Adrenal gland (tissue), 9 donors: ENCODE measurements at regions not wholly inside any gene's neighbourhood (a gene's known extent, or its start where the extent isn't known, plus 50 kb on each side); places are given as distances from the start of the nearest gene placed in this dataset.

Experiments used
- DNase-seq, 7 donors: peaks; one replicate each; pipeline ENCODE4 v3.0.0-alpha.2; 2019 to 2020
- H3K27ac ChIP-seq, 5 donors: fragments of 200-600 bp; sonication (generic) in 4 of 5; 1 replicate in 3 of 5; 2 replicates in 2 of 5; pipeline versions ENCODE4 v1.5.1 to v1.8.0; 2016 to 2020; ENCODE audit warnings: mild to moderate bottlenecking in 1 of 5
- H3K27me3 ChIP-seq: fragments of 200-600 bp; 2 replicates; pipeline ENCODE4 v1.8.0; 2021
- H3K36me3 ChIP-seq, 2 donors: fragments of 200-600 bp; replicated peaks in 1 of 2; 1 replicate in 1 of 2; 2 replicates in 1 of 2; pipeline versions ENCODE4 v1.5.1 to v1.8.0; 2018 to 2022
- H3K4me1 ChIP-seq, 2 donors: fragments of 200-600 bp; replicated peaks in 1 of 2; 1 replicate in 1 of 2; 2 replicates in 1 of 2; pipeline versions ENCODE4 v1.5.1 to v1.8.0; 2018 to 2021
- H3K4me3 ChIP-seq, 4 donors: fragments of 200-600 bp; sonication (generic) in 3 of 4; one replicate each; pipeline ENCODE4 v1.5.1; 2016 to 2018
- H3K9me3 ChIP-seq, 3 donors: fragments of 200-600 bp; sonication (generic) in 1 of 3; replicated peaks in 1 of 3; 1 replicate in 2 of 3; 2 replicates in 1 of 3; pipeline versions ENCODE4 v1.5.1 to v1.8.0; 2016 to 2021
- CTCF ChIP-seq, 6 experiments: fragments of 450-650 bp in 4 of 6; fragments of 200-600 bp in 2 of 6; sonication (generic) in 1 of 6; IDR thresholded peaks; 1 replicate in 5 of 6; 2 replicates in 1 of 6; pipeline versions ENCODE4 v1.5.1 to v1.8.0; 2016 to 2021; ENCODE audit warnings: antibody characterized with exemption in 6 of 6, mild to moderate bottlenecking in 2 of 6, moderate library complexity in 1 of 6
- POLR2A ChIP-seq, 2 donors: fragments of 450-650 bp; IDR thresholded peaks; one replicate each; pipeline ENCODE4 v1.6.1; 2017; ENCODE audit warnings: antibody characterized with exemption in 2 of 2, mild to moderate bottlenecking in 2 of 2, moderate library complexity in 1 of 2
- WGBS, 4 donors: extraction: QIAGEN DNeasy Blood & Tissue Kit in 2 of 4; methylation state at CpG; one replicate each; pipeline versions ENCODE4 v1.1.5 to v1.1.7; 2013 to 2017; 5-methylcytosine and 5-hydroxymethylcytosine counted together
- intact Hi-C, 2 donors: fragments of 100-400 bp; cut with DNase I; formaldehyde crosslinking; loops; one replicate each; pipeline versions ENCODE4 v1.14.1 to v1.15.0; 2022 to 2023
- donor health status: healthy with polysubstance abuse.
- donor health status: Bipolar disorder and iron deficiency.
- donor health status: DM: yes; HTN: yes; CAD: no.
- donor health status: DM: no; HTN: no; CAD: no.
- donor health status: DM: no; HTN: no; CAD: no.

GRCh38 chr13:60227158-60227557, 63.4 kb upstream of the DIAPH3 start:
- Histone ChIP-seq H3K27ac (no peak overlapping the region), H3K9me3 (no peaks in the 10 kb centered on the region), H3K4me3 (no peak overlapping the region), H3K27me3 (no peaks in the 10 kb centered on the region), H3K4me1 (no peaks in the 10 kb centered on the region), H3K36me3 (no peaks in the 10 kb centered on the region)
- TF ChIP-seq CTCF (IDR thresholded peaks at IDR 0.05) (no peak), POLR2A (IDR thresholded peaks at IDR 0.05) (no peak)
- DNase-seq: no peak
- intact Hi-C loops: no loop called here

- Histone ChIP-seq H3K27me3 (peaks cover 4% of the 10 kb centered on the region), H3K36me3 (no peaks in the 10 kb centered on the region)
- 83 to 92% (median 87%) methylated on average over 1 of the region's 1 CpG for WGBS, 4 donors
These were observed 66.1 kb upstream of the DIAPH3 start for GRCh38 chr13:60229708-60230272.

DNA sequence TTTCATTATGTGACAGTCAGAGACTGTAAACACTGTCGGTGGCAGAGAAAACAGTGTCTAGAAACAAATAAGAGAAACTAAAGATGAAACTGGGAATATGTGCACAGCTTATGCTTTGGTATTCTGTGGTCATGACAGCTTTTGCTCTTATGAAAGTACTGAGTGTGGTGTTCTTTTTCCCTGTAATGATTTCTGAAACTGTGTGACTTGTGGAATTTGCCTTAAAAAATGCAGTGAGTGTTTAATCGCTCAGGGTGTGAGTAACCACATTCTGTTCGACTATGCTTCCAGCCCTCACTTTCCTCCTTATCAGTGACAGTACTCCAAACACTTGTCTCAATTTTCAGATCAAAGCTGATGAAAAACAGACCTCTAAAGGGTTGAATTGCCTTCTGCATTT, 66.9 kb upstream of the DIAPH3 start:
- intact Hi-C loops: no loop called here
- peaks cover 4% of the 10 kb centered on the region for H3K27me3 ChIP-seq
- no peaks in the 10 kb centered on the region for H3K36me3 ChIP-seq
- H3K4me3 ChIP-seq: no peak overlapping the region
- H3K4me1 ChIP-seq: no peaks in the 10 kb centered on the region
- TF ChIP-seq CTCF (IDR thresholded peaks at IDR 0.05): no peak
- TF ChIP-seq POLR2A (IDR thresholded peaks at IDR 0.05): no peak
- H3K9me3 ChIP-seq: no peaks in the 10 kb centered on the region
- no peak overlapping the region for H3K27ac ChIP-seq
- no peak for DNase-seq
- WGBS, 4 donors: 32 to 47% (median 42%) methylated on average over 3 of the region's 3 CpGs

More at GRCh38 chr13:60229708-60230272, 66.1 kb upstream of the DIAPH3 start:
- H3K4me1 ChIP-seq: no peaks in the 10 kb centered on the region
- no peak overlapping the region for H3K4me3 ChIP-seq
- intact Hi-C loops: no loop called here
- H3K27ac ChIP-seq: no peak overlapping the region
- no peak for TF ChIP-seq POLR2A (IDR thresholded peaks at IDR 0.05)
- no peak for TF ChIP-seq CTCF (IDR thresholded peaks at IDR 0.05)
- no peak for DNase-seq
- no peaks in the 10 kb centered on the region for H3K9me3 ChIP-seq

DNA sequence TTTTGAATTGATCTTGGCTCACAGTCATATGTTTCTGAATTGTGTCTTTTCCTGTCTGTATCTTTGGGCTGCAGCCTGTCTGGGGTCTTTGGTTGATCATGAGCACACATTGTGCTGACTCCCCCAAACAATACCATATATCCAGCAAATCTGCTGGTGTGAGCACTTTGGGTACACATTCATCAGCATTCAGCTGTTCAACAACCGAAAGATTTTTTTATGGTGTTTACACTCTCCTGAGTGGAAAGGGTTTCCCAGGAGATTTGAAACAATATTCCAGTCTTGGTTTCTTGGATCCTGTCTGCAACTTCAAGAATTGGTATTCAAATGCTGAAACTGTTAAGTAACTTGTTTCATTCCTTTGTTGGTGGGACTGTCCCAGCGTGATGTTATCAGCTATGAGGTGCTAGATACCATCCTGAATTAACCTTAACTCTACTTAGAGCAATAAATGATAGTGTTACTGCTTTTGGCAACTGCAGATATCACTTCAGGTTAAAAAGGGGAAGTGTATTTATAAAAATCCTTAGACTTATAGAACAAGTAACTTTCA, 78.4 kb upstream of the DIAPH3 start:
- H3K4me3 ChIP-seq: no peak overlapping the region
- H3K36me3 ChIP-seq: no peaks in the 10 kb centered on the region
- intact Hi-C loops: no loop called here
- H3K27me3 ChIP-seq: peaks cover 8% of the 10 kb centered on the region
- no peak for DNase-seq
- H3K9me3 ChIP-seq: no peaks in the 10 kb centered on the region
- 41 to 71% (median 56%) methylated on average over 2 of the region's 2 CpGs for WGBS, 4 donors
- no peaks in the 10 kb centered on the region for H3K4me1 ChIP-seq
- H3K27ac ChIP-seq: no peak overlapping the region
- no peak for TF ChIP-seq POLR2A (IDR thresholded peaks at IDR 0.05)
- TF ChIP-seq CTCF (IDR thresholded peaks at IDR 0.05): no peak
